ENCODE measurements at regions not wholly inside any gene's neighbourhood (a gene's known extent, or its start where the extent isn't known, plus 50 kb on each side); places are given as distances from the start of the nearest gene placed in this dataset.

- no peak overlapping the region for H3K9ac ChIP-seq (ENCODE audit: low read length)
- H3K4me3 ChIP-seq (ENCODE audit: low read length), result no peak overlapping the region
- no peaks in the 10 kb centered on the region for H3K36me3 ChIP-seq (ENCODE audit: control insufficient read depth, insufficient read depth, low read length)
- H3K4me1 ChIP-seq (ENCODE audit: control insufficient read depth, insufficient read depth, low read length), result no peaks in the 10 kb centered on the region
- H3K27ac ChIP-seq (ENCODE audit: low read depth, low read length), result no peak overlapping the region
- H3K27me3 ChIP-seq (ENCODE audit: control insufficient read depth, insufficient read depth, low read length), result no peaks in the 10 kb centered on the region
Measured at GRCh38 chr5:2553611-2554010, 197.9 kb downstream of the IRX2 start.

- no peaks in the 10 kb centered on the region for H3K27me3 ChIP-seq (ENCODE audit: control insufficient read depth, insufficient read depth, low read length)
- H3K27ac ChIP-seq (ENCODE audit: low read depth, low read length), result no peak overlapping the region
- H3K4me1 ChIP-seq (ENCODE audit: control insufficient read depth, insufficient read depth, low read length), result no peaks in the 10 kb centered on the region
- H3K36me3 ChIP-seq (ENCODE audit: control insufficient read depth, insufficient read depth, low read length), result no peaks in the 10 kb centered on the region
- no peak overlapping the region for H3K9ac ChIP-seq (ENCODE audit: low read length)
- H3K4me3 ChIP-seq (ENCODE audit: low read length), result no peak overlapping the region
Measured at GRCh38 chr5:2550509-2550908, 201.0 kb downstream of the IRX2 start.

- H3K36me3 ChIP-seq (ENCODE audit: control insufficient read depth, insufficient read depth, low read length), result no peaks in the 10 kb centered on the region
- H3K27me3 ChIP-seq (ENCODE audit: control insufficient read depth, insufficient read depth, low read length), result no peaks in the 10 kb centered on the region
- H3K4me3 ChIP-seq (ENCODE audit: low read length), result no peak overlapping the region
- no peaks in the 10 kb centered on the region for H3K4me1 ChIP-seq (ENCODE audit: control insufficient read depth, insufficient read depth, low read length)
- no peak overlapping the region for H3K9ac ChIP-seq (ENCODE audit: low read length)
- no peak overlapping the region for H3K27ac ChIP-seq (ENCODE audit: low read depth, low read length)
Measured at GRCh38 chr5:2549900-2550299, 201.6 kb downstream of the IRX2 start.

- H3K27ac ChIP-seq (ENCODE audit: low read depth, low read length), result no peak overlapping the region
- no peaks in the 10 kb centered on the region for H3K36me3 ChIP-seq (ENCODE audit: control insufficient read depth, insufficient read depth, low read length)
- no peak overlapping the region for H3K4me3 ChIP-seq (ENCODE audit: low read length)
- no peaks in the 10 kb centered on the region for H3K27me3 ChIP-seq (ENCODE audit: control insufficient read depth, insufficient read depth, low read length)
- no peaks in the 10 kb centered on the region for H3K4me1 ChIP-seq (ENCODE audit: control insufficient read depth, insufficient read depth, low read length)
- H3K9ac ChIP-seq (ENCODE audit: low read length), result no peak overlapping the region
Measured at GRCh38 chr5:2549354-2549753, 202.1 kb downstream of the IRX2 start.

- H3K9ac ChIP-seq (ENCODE audit: low read length), result no peak overlapping the region
- no peak overlapping the region for H3K27ac ChIP-seq (ENCODE audit: low read depth, low read length)
- no peaks in the 10 kb centered on the region for H3K4me1 ChIP-seq (ENCODE audit: control insufficient read depth, insufficient read depth, low read length)
- no peaks in the 10 kb centered on the region for H3K27me3 ChIP-seq (ENCODE audit: control insufficient read depth, insufficient read depth, low read length)
- H3K4me3 ChIP-seq (ENCODE audit: low read length), result no peak overlapping the region
- no peaks in the 10 kb centered on the region for H3K36me3 ChIP-seq (ENCODE audit: control insufficient read depth, insufficient read depth, low read length)
Measured at GRCh38 chr5:2546938-2547337, 204.5 kb downstream of the IRX2 start.

- Histone ChIP-seq H3K4me1 (ENCODE audit: control insufficient read depth, insufficient read depth, low read length) (no peaks in the 10 kb centered on the region), H3K27ac (ENCODE audit: low read depth, low read length) (no peak overlapping the region), H3K36me3 (ENCODE audit: control insufficient read depth, insufficient read depth, low read length) (no peaks in the 10 kb centered on the region), H3K4me3 (ENCODE audit: low read length) (no peak overlapping the region), H3K9ac (ENCODE audit: low read length) (no peak overlapping the region), H3K27me3 (ENCODE audit: control insufficient read depth, insufficient read depth, low read length) (no peaks in the 10 kb centered on the region)
Measured at GRCh38 chr5:2544003-2544402, 207.5 kb downstream of the IRX2 start.

- Histone ChIP-seq H3K4me3 (ENCODE audit: low read length) (no peak overlapping the region), H3K27ac (ENCODE audit: low read depth, low read length) (no peak overlapping the region), H3K36me3 (ENCODE audit: control insufficient read depth, insufficient read depth, low read length) (no peaks in the 10 kb centered on the region), H3K27me3 (ENCODE audit: control insufficient read depth, insufficient read depth, low read length) (no peaks in the 10 kb centered on the region), H3K4me1 (ENCODE audit: control insufficient read depth, insufficient read depth, low read length) (no peaks in the 10 kb centered on the region), H3K9ac (ENCODE audit: low read length) (no peak overlapping the region)
Measured at GRCh38 chr5:2542821-2543220, 208.7 kb downstream of the IRX2 start.

GRCh38 chr5:2542026-2542425 is 209.5 kb downstream of the IRX2 start:
- Histone ChIP-seq H3K4me1 (ENCODE audit: control insufficient read depth, insufficient read depth, low read length) (no peaks in the 10 kb centered on the region), H3K9ac (ENCODE audit: low read length) (no peak overlapping the region), H3K27ac (ENCODE audit: low read depth, low read length) (no peak overlapping the region), H3K36me3 (ENCODE audit: control insufficient read depth, insufficient read depth, low read length) (no peaks in the 10 kb centered on the region), H3K4me3 (ENCODE audit: low read length) (no peak overlapping the region), H3K27me3 (ENCODE audit: control insufficient read depth, insufficient read depth, low read length) (no peaks in the 10 kb centered on the region)

- Histone ChIP-seq H3K27ac (ENCODE audit: low read depth, low read length) (no peak overlapping the region), H3K9ac (ENCODE audit: low read length) (no peak overlapping the region), H3K4me3 (ENCODE audit: low read length) (no peak overlapping the region), H3K36me3 (ENCODE audit: control insufficient read depth, insufficient read depth, low read length) (no peaks in the 10 kb centered on the region), H3K27me3 (ENCODE audit: control insufficient read depth, insufficient read depth, low read length) (no peaks in the 10 kb centered on the region), H3K4me1 (ENCODE audit: control insufficient read depth, insufficient read depth, low read length) (no peaks in the 10 kb centered on the region)
Measured at GRCh38 chr5:2538169-2538568, 213.3 kb downstream of the IRX2 start.

GRCh38 chr5:2537378-2538145 is 213.9 kb downstream of the IRX2 start:
- no peaks in the 10 kb centered on the region for H3K27me3 ChIP-seq (ENCODE audit: control insufficient read depth, insufficient read depth, low read length)
- no peak overlapping the region for H3K27ac ChIP-seq (ENCODE audit: low read depth, low read length)
- H3K9ac ChIP-seq (ENCODE audit: low read length), result no peak overlapping the region
- no peaks in the 10 kb centered on the region for H3K4me1 ChIP-seq (ENCODE audit: control insufficient read depth, insufficient read depth, low read length)
- H3K4me3 ChIP-seq (ENCODE audit: low read length), result no peak overlapping the region
- no peaks in the 10 kb centered on the region for H3K36me3 ChIP-seq (ENCODE audit: control insufficient read depth, insufficient read depth, low read length)

- no peaks in the 10 kb centered on the region for H3K36me3 ChIP-seq (ENCODE audit: control insufficient read depth, insufficient read depth, low read length)
- no peaks in the 10 kb centered on the region for H3K4me1 ChIP-seq (ENCODE audit: control insufficient read depth, insufficient read depth, low read length)
- no peak overlapping the region for H3K9ac ChIP-seq (ENCODE audit: low read length)
- H3K4me3 ChIP-seq (ENCODE audit: low read length), result no peak overlapping the region
- no peaks in the 10 kb centered on the region for H3K27me3 ChIP-seq (ENCODE audit: control insufficient read depth, insufficient read depth, low read length)
- H3K27ac ChIP-seq (ENCODE audit: low read depth, low read length), result no peak overlapping the region
Measured at GRCh38 chr5:2536632-2537377, 214.7 kb downstream of the IRX2 start.

GRCh38 chr5:2534970-2535369 is 216.5 kb downstream of the IRX2 start:
- no peak overlapping the region for H3K4me3 ChIP-seq (ENCODE audit: low read length)
- no peak overlapping the region for H3K27ac ChIP-seq (ENCODE audit: low read depth, low read length)
- peaks cover 2% of the 10 kb centered on the region for H3K27me3 ChIP-seq (ENCODE audit: control insufficient read depth, insufficient read depth, low read length)
- no peaks in the 10 kb centered on the region for H3K4me1 ChIP-seq (ENCODE audit: control insufficient read depth, insufficient read depth, low read length)
- no peaks in the 10 kb centered on the region for H3K36me3 ChIP-seq (ENCODE audit: control insufficient read depth, insufficient read depth, low read length)
- no peak overlapping the region for H3K9ac ChIP-seq (ENCODE audit: low read length)

GRCh38 chr5:2534251-2534650 is 217.2 kb downstream of the IRX2 start:
- Histone ChIP-seq H3K4me1 (ENCODE audit: control insufficient read depth, insufficient read depth, low read length) (no peaks in the 10 kb centered on the region), H3K9ac (ENCODE audit: low read length) (no peak overlapping the region)

More at GRCh38 chr5:2534251-2534650, 217.2 kb downstream of the IRX2 start:
- peaks cover 2% of the 10 kb centered on the region for H3K27me3 ChIP-seq (ENCODE audit: control insufficient read depth, insufficient read depth, low read length)
- H3K36me3 ChIP-seq (ENCODE audit: control insufficient read depth, insufficient read depth, low read length), result no peaks in the 10 kb centered on the region
- no peak overlapping the region for H3K27ac ChIP-seq (ENCODE audit: low read depth, low read length)
- H3K4me3 ChIP-seq (ENCODE audit: low read length), result no peak overlapping the region
